ENCODE measurements at regions not wholly inside any gene's neighbourhood (a gene's known extent, or its start where the extent isn't known, plus 50 kb on each side); places are given as distances from the start of the nearest gene placed in this dataset.
"Not testable (repeated sequence)": the region's sequence is repeated elsewhere in the genome, so short reads cannot be mapped to it uniquely, and the experiment has no call there.

DNA sequence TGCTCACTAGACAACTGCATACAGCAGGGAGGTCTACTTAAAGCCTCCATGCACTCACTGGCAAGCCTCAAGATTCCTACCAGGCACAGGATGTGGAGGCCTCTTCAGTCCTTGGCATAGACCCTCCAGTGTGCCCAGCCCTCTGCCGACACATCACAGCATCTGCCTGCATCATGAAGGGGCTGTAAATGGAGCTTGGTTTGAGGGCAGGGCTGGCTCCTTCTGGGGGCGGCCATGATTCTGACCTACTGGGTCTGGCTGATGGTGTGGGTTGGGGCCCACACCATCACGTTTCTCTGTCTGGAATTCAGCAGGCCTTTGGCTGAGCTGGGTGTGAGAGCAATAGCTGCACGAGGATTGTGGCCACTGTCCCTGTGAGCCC is 84.9 kb upstream of the SHB start:
- DNase-seq: no peak

DNA sequence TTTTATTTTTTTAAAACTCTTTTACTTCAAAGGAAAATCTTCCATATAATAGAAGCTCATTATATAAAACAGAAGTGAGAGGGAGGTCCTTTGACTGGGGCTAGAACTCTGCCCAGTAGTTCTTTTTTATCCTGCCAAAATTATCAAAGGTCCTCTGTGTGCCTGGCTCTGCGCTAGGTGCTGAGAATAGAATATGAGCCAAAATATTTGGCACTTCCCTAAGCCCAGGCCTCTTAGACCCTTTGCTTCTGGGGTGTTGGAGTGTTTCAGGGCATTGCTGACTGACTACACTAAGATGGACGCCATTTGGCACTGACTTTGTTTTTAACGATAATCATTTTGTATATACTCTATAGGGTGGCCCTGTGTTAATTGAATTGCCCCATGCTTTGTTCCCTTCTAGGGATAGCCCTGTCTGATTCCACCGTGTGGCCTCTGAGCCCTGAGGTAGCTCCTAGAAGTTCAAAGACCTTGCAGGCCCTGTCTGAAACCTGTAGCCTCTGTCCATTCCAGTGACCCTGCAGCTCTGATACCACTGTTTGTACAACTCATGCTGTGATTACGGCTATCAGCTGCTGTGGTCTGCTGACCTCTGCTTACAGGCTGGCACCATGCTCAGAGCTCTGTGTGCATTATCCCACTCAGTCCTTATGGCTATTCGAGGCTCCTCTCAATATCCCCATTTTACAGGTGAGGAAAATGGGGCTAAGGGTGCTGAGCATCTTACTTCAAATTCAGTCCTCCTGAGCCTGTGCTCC is 84.3 kb upstream of the SHB start:
- DNase-seq: peak in 1 of 3 experiments; percentile 5

- no peak for DNase-seq
Observed at GRCh38 chr9:38149647-38150046, 80.6 kb upstream of the SHB start.

GRCh38 chr9:38146844-38147243 is 77.8 kb upstream of the SHB start:
- no peak for DNase-seq

GRCh38 chr9:38145526-38146053 is 76.6 kb upstream of the SHB start:
- no peak for DNase-seq

- DNase-seq: no peak
Observed at GRCh38 chr9:38144421-38144820, 75.4 kb upstream of the SHB start.

DNA sequence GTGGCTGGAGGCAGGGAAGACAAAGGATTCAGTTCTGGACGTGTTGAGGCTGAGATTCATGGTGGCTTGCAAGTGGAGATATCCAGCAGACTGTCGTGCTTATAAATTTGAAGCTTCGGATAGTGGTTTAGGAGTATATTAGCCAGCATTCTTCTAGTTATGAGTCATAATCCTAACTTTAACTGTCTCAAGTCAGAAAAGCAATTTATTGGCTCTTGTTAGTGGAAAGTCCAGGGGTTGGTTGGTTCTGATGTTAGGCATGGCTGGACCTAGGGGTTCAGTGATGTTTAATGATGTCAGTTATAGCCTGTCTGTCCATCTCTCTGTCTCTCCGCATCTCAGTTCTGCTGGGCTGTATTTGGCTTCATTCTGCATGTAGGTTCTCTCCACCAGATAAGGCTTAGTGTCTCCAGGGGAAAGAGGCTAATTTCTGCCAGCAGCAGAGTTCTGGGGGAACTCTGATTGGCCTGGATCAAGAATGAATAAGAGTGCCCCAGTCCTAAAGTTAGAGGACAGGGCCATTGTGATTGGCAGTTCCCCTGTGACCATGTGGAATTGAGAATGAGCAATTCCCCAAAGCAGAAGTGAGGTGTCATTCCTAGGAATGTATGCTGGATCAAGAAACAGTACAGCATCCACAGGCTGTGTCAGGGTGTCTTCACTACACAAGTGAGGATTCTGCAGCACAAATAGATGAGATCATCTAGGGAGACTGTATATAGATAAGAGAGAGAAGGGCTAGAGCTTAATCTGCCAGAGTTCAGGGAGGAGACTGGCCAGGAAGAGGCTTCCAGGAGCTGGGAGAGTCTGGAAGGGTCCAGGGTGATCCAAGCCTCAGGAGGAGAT is 72.9 kb upstream of the SHB start:
- no peak for DNase-seq

DNA sequence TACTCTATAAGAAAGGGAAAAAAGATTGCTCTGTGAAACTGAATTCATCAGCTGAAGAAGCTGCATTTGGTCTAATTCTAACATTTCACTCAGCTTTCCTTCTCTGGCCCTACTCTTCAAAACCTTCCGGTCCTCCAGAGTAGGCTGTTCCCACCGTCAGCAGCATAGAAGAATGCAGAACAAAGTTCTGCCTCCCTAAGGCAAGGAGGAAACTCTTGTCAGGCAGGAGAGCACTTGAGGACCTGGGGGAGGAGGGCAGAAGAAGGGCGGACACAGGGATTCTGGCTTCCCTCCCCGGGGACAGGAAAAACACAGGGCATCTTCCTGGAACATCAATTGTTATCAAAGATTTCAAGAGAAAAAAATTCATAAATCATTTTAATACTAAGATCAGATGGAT is 69.2 kb upstream of the SHB start:
- no peak for DNase-seq

GRCh38 chr9:38137342-38137741 is 68.3 kb upstream of the SHB start:
- no peak for DNase-seq

- DNase-seq: no peak
Observed at GRCh38 chr9:38136386-38136785, 67.4 kb upstream of the SHB start.

- DNase-seq: peak in 1 of 3 experiments; percentile 13
Observed at GRCh38 chr9:38134611-38135237, 65.7 kb upstream of the SHB start.

DNA sequence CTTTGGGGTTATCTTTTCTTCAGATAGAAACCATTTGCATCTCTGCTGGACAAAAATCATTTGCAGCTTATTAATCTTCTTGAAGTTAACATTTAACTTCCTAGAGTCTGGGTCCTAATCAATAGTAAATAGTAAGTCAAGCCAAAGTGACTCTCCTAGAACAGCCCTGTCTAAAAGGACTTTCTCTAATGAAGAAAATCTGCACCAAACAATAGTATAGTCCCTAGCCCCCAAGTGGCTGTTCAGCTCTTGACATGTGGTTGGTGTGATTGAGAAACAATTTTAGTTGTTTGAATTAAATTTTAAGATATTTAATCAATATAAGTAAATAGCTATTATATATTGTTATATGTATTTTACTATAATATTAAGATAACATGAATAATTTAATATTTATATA is 64.6 kb upstream of the SHB start:
- no peak for DNase-seq

GRCh38 chr9:38132956-38133355 is 63.9 kb upstream of the SHB start:
- DNase-seq: no peak

- DNase-seq: no peak
Observed at GRCh38 chr9:38131729-38132128, 62.7 kb upstream of the SHB start.

GRCh38 chr9:38130724-38131123 is 61.7 kb upstream of the SHB start:
- DNase-seq: no peak

DNA sequence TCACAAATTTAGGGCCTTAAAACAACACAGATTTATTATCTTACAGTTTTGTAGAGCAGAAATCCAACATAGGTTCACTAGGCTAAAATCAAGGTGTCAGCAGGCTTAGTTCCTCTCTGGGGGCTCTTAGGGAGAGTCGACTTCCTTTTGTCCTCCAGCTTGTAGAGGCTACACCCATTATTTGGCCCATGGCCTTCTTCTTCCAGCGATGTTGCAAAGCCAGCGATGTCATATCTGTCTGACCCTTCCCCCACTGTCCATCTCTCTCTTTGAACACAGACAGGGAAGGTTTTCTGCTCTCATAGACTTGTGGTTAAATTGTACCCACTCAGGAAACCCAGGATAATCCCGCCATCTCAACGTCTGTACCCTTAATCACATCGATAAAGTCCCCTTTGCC is 60.3 kb upstream of the SHB start:
- no peak for DNase-seq

- DNase-seq: no peak
Observed at GRCh38 chr9:38128752-38129270, 59.8 kb upstream of the SHB start.

DNA sequence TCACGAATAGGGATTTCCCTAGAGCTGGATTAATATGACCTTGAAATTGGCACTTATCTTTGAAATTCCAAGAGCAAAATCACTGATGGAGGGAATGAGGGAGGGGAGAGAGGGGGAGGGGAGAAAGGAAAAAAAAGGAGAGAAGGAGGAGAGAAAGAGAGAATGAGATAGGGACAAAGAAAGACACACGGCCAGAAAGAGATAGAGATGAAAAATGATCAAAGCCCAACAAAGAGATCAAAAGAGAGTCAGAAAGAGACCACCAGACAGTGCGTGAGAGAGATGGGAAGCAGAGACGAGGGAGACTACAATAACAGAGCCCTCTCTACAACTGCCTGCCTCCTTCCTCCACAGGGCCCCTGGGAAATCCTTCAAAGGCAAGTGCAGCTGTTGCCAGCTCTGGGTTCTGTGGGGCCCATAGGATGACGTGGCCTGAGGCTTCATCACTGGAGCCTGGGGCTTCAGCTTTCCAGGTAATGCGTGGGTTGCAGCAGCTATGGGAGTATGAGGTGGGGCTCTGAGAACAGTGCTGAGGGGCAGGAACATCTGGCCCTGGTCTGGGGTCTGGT is 58.3 kb upstream of the SHB start:
- DNase-seq: no peak

DNA sequence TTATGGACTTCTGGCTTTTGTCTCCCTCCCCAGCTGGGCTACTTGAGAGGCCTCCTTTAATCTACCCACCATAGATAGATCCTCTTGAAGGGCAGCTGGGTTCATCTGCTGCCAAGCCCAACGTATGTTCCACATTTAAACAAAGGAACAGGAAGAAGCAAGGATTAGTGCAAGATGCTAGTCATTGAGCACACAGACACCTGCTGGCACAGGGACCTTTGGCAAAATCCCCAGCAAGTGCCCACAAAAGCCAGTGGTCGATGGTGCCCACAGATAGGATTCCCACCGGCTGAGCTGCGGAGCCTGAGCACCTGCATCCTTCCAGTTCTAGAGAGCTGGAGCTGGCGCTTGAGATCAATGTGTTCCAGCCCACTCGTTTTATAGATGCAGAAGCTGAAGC is 57.7 kb upstream of the SHB start:
- DNase-seq: no peak

DNA sequence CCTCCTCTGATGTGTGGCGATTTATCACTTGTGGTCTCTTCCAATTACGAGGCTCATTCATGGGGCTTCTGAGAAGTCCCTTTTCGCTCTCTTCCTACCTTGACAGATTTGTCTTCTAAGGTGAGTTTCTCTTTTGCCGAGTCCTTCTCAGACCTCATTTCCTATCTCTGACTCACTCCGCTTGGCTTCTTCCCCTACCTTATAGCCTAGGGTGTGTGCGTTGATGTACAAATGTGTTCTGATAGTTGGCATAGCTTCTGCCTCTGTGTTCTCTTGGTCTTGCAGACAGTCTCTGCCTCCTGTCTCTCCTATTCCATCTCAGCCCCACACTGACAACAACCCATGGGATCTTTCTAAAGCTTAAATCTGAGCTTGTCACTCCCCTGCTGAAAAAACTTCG is 56.9 kb upstream of the SHB start:
- no peak for DNase-seq

DNA sequence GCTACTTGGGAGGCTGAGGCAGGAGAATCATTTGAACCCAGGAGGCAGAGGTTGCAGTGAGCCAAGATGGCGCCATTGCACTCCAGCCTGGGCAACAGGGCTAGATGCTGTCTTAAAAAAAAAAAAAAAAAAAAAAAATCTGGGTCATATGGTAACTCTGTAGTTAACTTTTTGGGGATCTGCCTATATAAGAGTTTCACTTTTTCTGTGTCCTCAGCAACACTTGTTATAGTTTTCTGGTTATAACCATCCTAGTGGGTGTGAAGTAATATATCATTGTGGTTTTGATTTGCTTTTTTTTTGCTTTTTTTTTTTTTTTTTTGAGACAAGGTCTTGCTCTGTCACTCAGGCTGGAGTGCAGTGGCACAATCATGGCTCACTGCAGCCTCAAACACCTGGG is 54.3 kb upstream of the SHB start:
- not testable (repeated sequence) for DNase-seq

- DNase-seq: no peak
Observed at GRCh38 chr9:38120961-38121360, 51.9 kb upstream of the SHB start.
